SK-N-DZ (cell line): ENCODE measurements at regions not wholly inside any gene's neighbourhood (a gene's known extent, or its start where the extent isn't known, plus 50 kb on each side); places are given as distances from the start of the nearest gene placed in this dataset.

Experiments used
- DNase-seq: peaks from one replicate; pipeline ENCODE4 v3.0.0-alpha.2; 2015; ENCODE audit warnings: low spot score

GRCh38 chr2:76579911-76580310, 869.2 kb upstream of the GCFC2 start:
- no peak for DNase-seq

- no peak for DNase-seq
Observed at GRCh38 chr2:76572981-76573380, 862.3 kb upstream of the GCFC2 start.

GRCh38 chr2:76569819-76570218, 859.1 kb upstream of the GCFC2 start:
- DNase-seq: no peak

GRCh38 chr2:76567478-76567877, 856.8 kb upstream of the GCFC2 start:
- no peak for DNase-seq

GRCh38 chr2:76564734-76565133, 854.0 kb upstream of the GCFC2 start:
- no peak for DNase-seq

GRCh38 chr2:76563730-76564129, 853.0 kb upstream of the GCFC2 start:
- DNase-seq: no peak

- no peak for DNase-seq
Observed at GRCh38 chr2:76558157-76558556, 847.4 kb upstream of the GCFC2 start.

GRCh38 chr2:76556018-76556417, 845.3 kb upstream of the GCFC2 start:
- DNase-seq: no peak

- no peak for DNase-seq
Observed at GRCh38 chr2:76546207-76546606, 835.5 kb upstream of the GCFC2 start.

GRCh38 chr2:76544901-76545300, 834.2 kb upstream of the GCFC2 start:
- DNase-seq: no peak

- no peak for DNase-seq
Observed at GRCh38 chr2:76517574-76517909, 806.8 kb upstream of the GCFC2 start.

GRCh38 chr2:76516861-76517573, 806.3 kb upstream of the GCFC2 start:
- peak; percentile 20 for DNase-seq

- no peak for DNase-seq
Observed at GRCh38 chr2:76512201-76512820, 801.6 kb upstream of the GCFC2 start.

- DNase-seq: no peak
Observed at GRCh38 chr2:76506538-76506937, 795.8 kb upstream of the GCFC2 start.

GRCh38 chr2:76501641-76502040, 790.9 kb upstream of the GCFC2 start:
- DNase-seq: no peak

GRCh38 chr2:76498360-76498759, 787.6 kb upstream of the GCFC2 start:
- no peak for DNase-seq

GRCh38 chr2:76491503-76491902, 780.8 kb upstream of the GCFC2 start:
- no peak for DNase-seq

- peak; percentile 56 for DNase-seq
Observed at GRCh38 chr2:76478266-76479035, 767.7 kb upstream of the GCFC2 start.

- no peak for DNase-seq
Observed at GRCh38 chr2:76472946-76473345, 762.2 kb upstream of the GCFC2 start.

GRCh38 chr2:76469066-76469465, 758.4 kb upstream of the GCFC2 start:
- DNase-seq: no peak

GRCh38 chr2:76467326-76467725, 756.6 kb upstream of the GCFC2 start:
- no peak for DNase-seq

- DNase-seq: peak; percentile 1
Observed at GRCh38 chr2:76464310-76464709, 753.6 kb upstream of the GCFC2 start.

GRCh38 chr2:76461431-76461830, 750.7 kb upstream of the GCFC2 start:
- no peak for DNase-seq
